Lower lobe of right lung (tissue), 2 donors: ENCODE measurements at regions not wholly inside any gene's neighbourhood (a gene's known extent, or its start where the extent isn't known, plus 50 kb on each side); places are given as distances from the start of the nearest gene placed in this dataset.

ENCODE experiments used
- ATAC-seq, 2 donors: fragments of 200-7000 bp; cut with Tn5 transposase; one replicate each; pipeline ENCODE4 v1.9.1; 2020 to 2022; ENCODE audit warnings: mild to moderate bottlenecking in 2 of 2, moderate library complexity in 2 of 2
- DNase-seq: peaks from one replicate; pipeline ENCODE4 v3.0.0-alpha.2; 2020
- H3K27ac ChIP-seq: fragments of 200-600 bp; one replicate; pipeline ENCODE4 v1.8.0; 2022
- H3K27me3 ChIP-seq: fragments of 200-600 bp; one replicate; pipeline ENCODE4 v1.8.0; 2022; ENCODE audit warnings: low read depth
- H3K36me3 ChIP-seq: fragments of 200-600 bp; one replicate; pipeline ENCODE4 v1.8.0; 2022; ENCODE audit warnings: mild to moderate bottlenecking
- H3K4me1 ChIP-seq: fragments of 200-600 bp; one replicate; pipeline ENCODE4 v1.8.0; 2022
- H3K4me3 ChIP-seq: fragments of 200-600 bp; one replicate; pipeline ENCODE4 v1.8.0; 2022; ENCODE audit warnings: mild to moderate bottlenecking
- H3K9me3 ChIP-seq: fragments of 200-600 bp; one replicate; pipeline ENCODE4 v1.8.0; 2022
- CTCF ChIP-seq: fragments of 200-600 bp; IDR thresholded peaks from one replicate; pipeline ENCODE4 v1.8.0; 2022; ENCODE audit warnings: antibody characterized with exemption, mild to moderate bottlenecking
- intact Hi-C: fragments of 100-400 bp; cut with DNase I; formaldehyde crosslinking; loops from one replicate; pipeline ENCODE4 v1.11.0; 2022
- donor health status: DM: no; HTN: yes; CAD: no; lungs with severe emphysema.

- ATAC-seq (no peak), DNase-seq (no peak)
- Histone ChIP-seq H3K4me3 (no peak overlapping the region), H3K4me1 (no peaks in the 10 kb centered on the region), H3K36me3 (no peaks in the 10 kb centered on the region), H3K9me3 (no peaks in the 10 kb centered on the region), H3K27me3 (no peaks in the 10 kb centered on the region), H3K27ac (no peak overlapping the region)
- no peak for TF ChIP-seq CTCF
- intact Hi-C loops, result no loop called here
Observed at GRCh38 chr7:20839196-20839735, 52.6 kb upstream of the SP8 start.

GRCh38 chr7:20839987-20840386 lies 53.3 kb upstream of the SP8 start:
- DNase-seq, result no peak
- H3K9me3 ChIP-seq, result no peaks in the 10 kb centered on the region
- ATAC-seq, result no peak
- no peaks in the 10 kb centered on the region for H3K36me3 ChIP-seq
- TF ChIP-seq CTCF, result no peak
- H3K4me1 ChIP-seq, result no peaks in the 10 kb centered on the region
- H3K27me3 ChIP-seq, result no peaks in the 10 kb centered on the region
- intact Hi-C loops, result no loop called here
- no peak overlapping the region for H3K4me3 ChIP-seq
- no peak overlapping the region for H3K27ac ChIP-seq

GRCh38 chr7:20846791-20847190 lies 60.1 kb upstream of the SP8 start:
- no peak for TF ChIP-seq CTCF
- intact Hi-C loops, result no loop called here
- H3K4me3 ChIP-seq, result no peak overlapping the region
- DNase-seq (no peak), ATAC-seq (no peak)
- H3K9me3 ChIP-seq, result no peaks in the 10 kb centered on the region
- H3K4me1 ChIP-seq, result no peaks in the 10 kb centered on the region
- no peaks in the 10 kb centered on the region for H3K36me3 ChIP-seq
- no peaks in the 10 kb centered on the region for H3K27me3 ChIP-seq
- H3K27ac ChIP-seq, result no peak overlapping the region

GRCh38 chr7:20858951-20859350 lies 72.3 kb upstream of the SP8 start:
- no peak for DNase-seq
- peak in 1 of 2 donors; percentile 28 for ATAC-seq
- intact Hi-C loops, result no loop called here

GRCh38 chr7:20861468-20861867 lies 74.8 kb upstream of the SP8 start:
- no peaks in the 10 kb centered on the region for H3K4me1 ChIP-seq
- no peak overlapping the region for H3K27ac ChIP-seq
- no peak for TF ChIP-seq CTCF
- no peak for DNase-seq
- no peaks in the 10 kb centered on the region for H3K9me3 ChIP-seq
- H3K36me3 ChIP-seq, result no peaks in the 10 kb centered on the region
- H3K4me3 ChIP-seq, result no peak overlapping the region
- H3K27me3 ChIP-seq, result no peaks in the 10 kb centered on the region
- intact Hi-C loops, result no loop called here
- no peak for ATAC-seq

More at GRCh38 chr7:20858951-20859350, 72.3 kb upstream of the SP8 start:
- Histone ChIP-seq H3K27ac (no peak overlapping the region), H3K9me3 (no peaks in the 10 kb centered on the region), H3K4me1 (no peaks in the 10 kb centered on the region), H3K27me3 (no peaks in the 10 kb centered on the region), H3K36me3 (no peaks in the 10 kb centered on the region), H3K4me3 (no peak overlapping the region)
- TF ChIP-seq CTCF, result no peak

- no peak overlapping the region for H3K27ac ChIP-seq
- no peaks in the 10 kb centered on the region for H3K4me1 ChIP-seq
- no peaks in the 10 kb centered on the region for H3K9me3 ChIP-seq
- H3K36me3 ChIP-seq, result no peaks in the 10 kb centered on the region
- ATAC-seq (no peak), DNase-seq (no peak)
- TF ChIP-seq CTCF, result no peak
- no peaks in the 10 kb centered on the region for H3K27me3 ChIP-seq
- intact Hi-C loops, result no loop called here
- no peak overlapping the region for H3K4me3 ChIP-seq
Observed at GRCh38 chr7:20862554-20862953, 75.9 kb upstream of the SP8 start.
